ENCODE measurements at regions not wholly inside any gene's neighbourhood (a gene's known extent, or its start where the extent isn't known, plus 50 kb on each side); places are given as distances from the start of the nearest gene placed in this dataset.

DNA sequence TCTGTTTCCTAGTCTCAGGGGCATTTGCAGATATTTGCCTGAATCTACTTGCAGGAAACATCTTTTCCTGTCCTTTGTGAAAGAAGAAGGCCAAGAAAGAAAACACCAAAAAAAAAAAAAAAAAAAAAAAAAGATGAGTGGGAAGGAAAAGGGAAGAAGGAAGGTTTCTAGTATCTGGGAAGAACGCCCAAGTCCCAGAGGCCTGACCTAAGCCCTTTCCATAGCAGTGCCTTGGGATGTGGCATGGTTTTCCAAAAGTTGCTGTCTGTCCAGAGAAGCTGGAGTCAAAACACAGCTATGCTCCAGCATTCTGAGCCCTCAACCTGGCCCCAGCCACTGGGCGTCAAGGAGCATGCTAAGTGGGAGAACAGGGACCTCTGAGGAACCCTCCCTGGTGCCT lies 123.5 kb downstream of the INHBB start (continued):
- TF ChIP-seq ZNF687 (IDR thresholded peaks at IDR 0.05) = no peak

DNA sequence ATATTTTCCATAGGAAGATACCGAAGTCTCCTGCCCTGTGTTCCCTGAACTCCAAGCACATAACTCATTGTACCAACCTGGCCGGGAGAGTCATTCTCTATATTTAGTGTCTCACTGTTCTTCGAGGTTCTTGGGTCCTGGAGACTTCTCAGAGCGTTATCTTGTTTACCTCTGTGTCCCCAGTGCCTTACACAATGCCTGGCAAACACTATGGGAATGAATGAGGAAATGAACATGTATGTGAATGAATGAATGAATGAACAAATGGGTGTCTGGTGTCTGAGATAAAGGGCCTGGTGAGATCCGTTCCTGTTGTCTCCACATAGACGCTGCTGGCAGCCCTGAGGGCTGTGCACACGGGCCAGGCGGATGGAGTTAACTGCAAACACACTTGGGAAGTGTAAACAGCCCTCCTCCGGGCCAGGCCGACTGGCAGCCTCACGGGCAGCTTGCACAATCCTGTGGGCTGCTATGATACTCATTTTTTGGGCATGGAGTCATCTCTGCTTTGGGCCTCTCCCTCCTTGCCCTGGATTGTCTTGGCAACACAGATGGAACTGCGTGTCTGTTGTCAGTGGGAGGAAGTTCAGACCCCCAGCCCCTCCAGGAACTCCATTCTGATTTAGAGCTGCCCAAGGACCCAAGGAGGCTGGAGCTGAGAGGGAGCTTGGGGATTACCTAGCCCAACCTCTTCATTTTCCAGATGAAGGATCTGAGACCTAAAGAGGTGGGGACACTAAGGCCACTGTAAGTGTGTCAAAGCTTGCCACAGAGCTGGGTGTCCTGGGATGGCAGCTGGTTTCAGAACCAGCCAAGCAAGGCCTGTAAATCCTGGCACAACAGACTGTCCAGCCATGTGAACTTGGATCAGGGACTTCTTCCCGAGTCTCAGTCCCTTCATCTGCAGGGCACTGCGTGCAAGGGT lies 124.4 kb downstream of the INHBB start:
- Histone ChIP-seq H3K27me3 (replicated peaks in 1 of 2; ENCODE audit: control insufficient read depth in 2 of 2, insufficient read depth in 2 of 2, low read length in 1 of 2) (peaks cover 0 to 2% of the 10 kb centered on the region in 2 experiments; a peak in 2 of 4 replicates), H3K79me2 (ENCODE audit: control insufficient read depth, insufficient read depth, low read length) (no peaks in the 10 kb centered on the region), H3K27ac (ENCODE audit: control insufficient read depth, insufficient read depth) (no peak overlapping the region), H4K20me1 (ENCODE audit: control insufficient read depth, insufficient read depth) (no peaks in the 10 kb centered on the region), H3K4me1 (ENCODE audit: control insufficient read depth, insufficient read depth, low read length) (no peaks in the 10 kb centered on the region), H3K4me2 (ENCODE audit: control insufficient read depth, insufficient read depth) (no peak overlapping the region), H3K36me3 (ENCODE audit: control insufficient read depth in 2 of 2, insufficient read depth in 2 of 2, low read length in 1 of 2) (no peaks in the 10 kb centered on the region), H3K4me3 (no peak overlapping the region), H3K9me3 (replicated peaks; ENCODE audit: control insufficient read depth, insufficient read depth, low read length) (no peaks in the 10 kb centered on the region), H3K9ac (ENCODE audit: control insufficient read depth, insufficient read depth, low read length) (no peak overlapping the region), H2AFZ (ENCODE audit: control insufficient read depth, low read depth, low read length) (no peak overlapping the region)
- ATAC-seq (no peak), FAIRE-seq (no peak), DNase-seq (ENCODE audit: low read depth, low spot score) (no peak)
- intact Hi-C loops (cut with micrococcal nuclease; ENCODE audit: unreplicated experiment) = no loop called here
- CTCF ChIA-PET = no interaction called here
- 6% methylated on average over 14 of the region's 14 CpGs for WGBS (ENCODE audit: insufficient coverage, insufficient replicate concordance, low lambda C conversion rate, missing lambda C conversion rate)
- in situ Hi-C loops (cut with MboI) = no loop called here
- RAD21 ChIA-PET (ENCODE audit: unreplicated experiment) = no interaction called here
- POLR2A ChIA-PET = no interaction called here
- BruUV-seq (replicated peaks) = no TSS peak
- SMC1A ChIA-PET (ENCODE audit: uncharacterized antibody, unreplicated experiment) = no interaction called here
- TF ChIP-seq ZNF622 (IDR thresholded peaks at IDR 0.05) (no peak), SMAD1 (IDR thresholded peaks at IDR 0.05; ENCODE audit: low read depth, partially characterized antibody) (no peak), EP300 (IDR thresholded peaks at IDR 0.05; ENCODE audit: borderline replicate concordance in 1 of 2, control insufficient read depth in 1 of 2, low read depth in 2 of 2, low read length in 2 of 2) (no peak), CEBPB (IDR thresholded peaks at IDR 0.05; ENCODE audit: borderline replicate concordance in 1 of 2, low read depth in 2 of 2, low read length in 2 of 2) (no peak), KLF5 (IDR thresholded peaks at IDR 0.05; ENCODE audit: partially characterized antibody) (no peak)
- TF ChIP-seq, protein P1, sequence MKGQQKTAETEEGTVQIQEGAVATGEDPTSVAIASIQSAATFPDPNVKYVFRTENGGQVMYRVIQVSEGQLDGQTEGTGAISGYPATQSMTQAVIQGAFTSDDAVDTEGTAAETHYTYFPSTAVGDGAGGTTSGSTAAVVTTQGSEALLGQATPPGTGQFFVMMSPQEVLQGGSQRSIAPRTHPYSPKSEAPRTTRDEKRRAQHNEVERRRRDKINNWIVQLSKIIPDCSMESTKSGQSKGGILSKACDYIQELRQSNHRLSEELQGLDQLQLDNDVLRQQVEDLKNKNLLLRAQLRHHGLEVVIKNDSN (IDR thresholded peaks at IDR 0.05; ENCODE audit: borderline replicate concordance, extremely low read length, insufficient read depth, low read depth, low read length) = no peak
- TF ChIP-seq, protein P2, sequence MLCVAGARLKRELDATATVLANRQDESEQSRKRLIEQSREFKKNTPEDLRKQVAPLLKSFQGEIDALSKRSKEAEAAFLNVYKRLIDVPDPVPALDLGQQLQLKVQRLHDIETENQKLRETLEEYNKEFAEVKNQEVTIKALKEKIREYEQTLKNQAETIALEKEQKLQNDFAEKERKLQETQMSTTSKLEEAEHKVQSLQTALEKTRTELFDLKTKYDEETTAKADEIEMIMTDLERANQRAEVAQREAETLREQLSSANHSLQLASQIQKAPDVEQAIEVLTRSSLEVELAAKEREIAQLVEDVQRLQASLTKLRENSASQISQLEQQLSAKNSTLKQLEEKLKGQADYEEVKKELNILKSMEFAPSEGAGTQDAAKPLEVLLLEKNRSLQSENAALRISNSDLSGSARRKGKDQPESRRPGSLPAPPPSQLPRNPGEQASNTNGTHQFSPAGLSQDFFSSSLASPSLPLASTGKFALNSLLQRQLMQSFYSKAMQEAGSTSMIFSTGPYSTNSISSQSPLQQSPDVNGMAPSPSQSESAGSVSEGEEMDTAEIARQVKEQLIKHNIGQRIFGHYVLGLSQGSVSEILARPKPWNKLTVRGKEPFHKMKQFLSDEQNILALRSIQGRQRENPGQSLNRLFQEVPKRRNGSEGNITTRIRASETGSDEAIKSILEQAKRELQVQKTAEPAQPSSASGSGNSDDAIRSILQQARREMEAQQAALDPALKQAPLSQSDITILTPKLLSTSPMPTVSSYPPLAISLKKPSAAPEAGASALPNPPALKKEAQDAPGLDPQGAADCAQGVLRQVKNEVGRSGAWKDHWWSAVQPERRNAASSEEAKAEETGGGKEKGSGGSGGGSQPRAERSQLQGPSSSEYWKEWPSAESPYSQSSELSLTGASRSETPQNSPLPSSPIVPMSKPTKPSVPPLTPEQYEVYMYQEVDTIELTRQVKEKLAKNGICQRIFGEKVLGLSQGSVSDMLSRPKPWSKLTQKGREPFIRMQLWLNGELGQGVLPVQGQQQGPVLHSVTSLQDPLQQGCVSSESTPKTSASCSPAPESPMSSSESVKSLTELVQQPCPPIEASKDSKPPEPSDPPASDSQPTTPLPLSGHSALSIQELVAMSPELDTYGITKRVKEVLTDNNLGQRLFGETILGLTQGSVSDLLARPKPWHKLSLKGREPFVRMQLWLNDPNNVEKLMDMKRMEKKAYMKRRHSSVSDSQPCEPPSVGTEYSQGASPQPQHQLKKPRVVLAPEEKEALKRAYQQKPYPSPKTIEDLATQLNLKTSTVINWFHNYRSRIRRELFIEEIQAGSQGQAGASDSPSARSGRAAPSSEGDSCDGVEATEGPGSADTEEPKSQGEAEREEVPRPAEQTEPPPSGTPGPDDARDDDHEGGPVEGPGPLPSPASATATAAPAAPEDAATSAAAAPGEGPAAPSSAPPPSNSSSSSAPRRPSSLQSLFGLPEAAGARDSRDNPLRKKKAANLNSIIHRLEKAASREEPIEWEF (IDR thresholded peaks at IDR 0.05; ENCODE audit: insufficient replicate concordance, low read depth, low read length) = no peak
- TF ChIP-seq, protein P3, sequence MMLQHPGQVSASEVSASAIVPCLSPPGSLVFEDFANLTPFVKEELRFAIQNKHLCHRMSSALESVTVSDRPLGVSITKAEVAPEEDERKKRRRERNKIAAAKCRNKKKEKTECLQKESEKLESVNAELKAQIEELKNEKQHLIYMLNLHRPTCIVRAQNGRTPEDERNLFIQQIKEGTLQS (IDR thresholded peaks at IDR 0.05; ENCODE audit: borderline replicate concordance, extremely low read depth, low read depth, low read length) = no peak

Data from GM12878 (cell line).